ENCODE measurements at regions not wholly inside any gene's neighbourhood (a gene's known extent, or its start where the extent isn't known, plus 50 kb on each side); places are given as distances from the start of the nearest gene placed in this dataset.

DNA sequence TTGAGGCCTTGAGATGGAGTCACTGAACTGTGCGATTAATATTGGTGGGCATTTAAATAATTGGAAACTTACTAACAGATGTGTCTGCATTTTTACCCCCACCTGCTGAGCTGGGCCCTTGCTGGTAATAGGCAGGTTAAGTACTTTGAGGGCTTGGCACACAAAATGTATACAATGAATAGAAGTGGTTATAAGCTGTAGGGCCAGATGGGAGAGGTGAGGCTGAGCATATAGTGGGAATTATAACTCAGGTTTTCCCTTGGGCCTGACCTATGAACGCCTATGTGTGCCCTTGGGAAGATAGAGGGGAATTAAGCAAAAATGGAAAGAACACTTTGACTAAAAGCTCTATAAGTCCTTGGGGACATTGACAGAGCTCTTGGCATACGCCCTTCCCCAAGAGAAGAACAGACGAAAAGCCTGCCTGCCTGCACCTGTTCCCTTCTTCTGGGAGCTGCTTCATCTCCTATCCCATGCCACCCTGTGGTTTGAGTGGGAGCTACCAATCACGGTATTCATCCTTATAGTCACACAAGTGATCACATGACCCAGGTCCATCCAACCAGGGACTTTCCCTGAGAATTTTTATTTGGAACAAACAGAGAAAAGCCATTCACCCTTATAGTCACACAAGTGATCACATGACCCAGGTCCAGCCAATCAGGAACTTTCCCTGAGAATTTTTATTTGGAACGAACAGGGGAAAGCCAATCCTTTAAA, 260.7 kb upstream of the CSF3R start:
- Mint-ChIP-seq H3K4me1 (ENCODE audit: low read depth) (no peaks in the 10 kb centered on the region), H3K36me3 (ENCODE audit: low read depth) (no peaks in the 10 kb centered on the region), H3K9me3 (ENCODE audit: low read depth) (peaks cover 6% of the 10 kb centered on the region), H3K4me3 (ENCODE audit: unreplicated experiment) (no peak overlapping the region), H3K27me3 (ENCODE audit: low read depth) (peaks cover 8% of the 10 kb centered on the region), H3K27ac (ENCODE audit: unreplicated experiment) (no peak overlapping the region)
- no peak for DNase-seq (ENCODE audit: low spot score)
- TF ChIP-seq, protein P1, sequence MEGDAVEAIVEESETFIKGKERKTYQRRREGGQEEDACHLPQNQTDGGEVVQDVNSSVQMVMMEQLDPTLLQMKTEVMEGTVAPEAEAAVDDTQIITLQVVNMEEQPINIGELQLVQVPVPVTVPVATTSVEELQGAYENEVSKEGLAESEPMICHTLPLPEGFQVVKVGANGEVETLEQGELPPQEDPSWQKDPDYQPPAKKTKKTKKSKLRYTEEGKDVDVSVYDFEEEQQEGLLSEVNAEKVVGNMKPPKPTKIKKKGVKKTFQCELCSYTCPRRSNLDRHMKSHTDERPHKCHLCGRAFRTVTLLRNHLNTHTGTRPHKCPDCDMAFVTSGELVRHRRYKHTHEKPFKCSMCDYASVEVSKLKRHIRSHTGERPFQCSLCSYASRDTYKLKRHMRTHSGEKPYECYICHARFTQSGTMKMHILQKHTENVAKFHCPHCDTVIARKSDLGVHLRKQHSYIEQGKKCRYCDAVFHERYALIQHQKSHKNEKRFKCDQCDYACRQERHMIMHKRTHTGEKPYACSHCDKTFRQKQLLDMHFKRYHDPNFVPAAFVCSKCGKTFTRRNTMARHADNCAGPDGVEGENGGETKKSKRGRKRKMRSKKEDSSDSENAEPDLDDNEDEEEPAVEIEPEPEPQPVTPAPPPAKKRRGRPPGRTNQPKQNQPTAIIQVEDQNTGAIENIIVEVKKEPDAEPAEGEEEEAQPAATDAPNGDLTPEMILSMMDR (IDR thresholded peaks at IDR 0.05) = no peak

DNA sequence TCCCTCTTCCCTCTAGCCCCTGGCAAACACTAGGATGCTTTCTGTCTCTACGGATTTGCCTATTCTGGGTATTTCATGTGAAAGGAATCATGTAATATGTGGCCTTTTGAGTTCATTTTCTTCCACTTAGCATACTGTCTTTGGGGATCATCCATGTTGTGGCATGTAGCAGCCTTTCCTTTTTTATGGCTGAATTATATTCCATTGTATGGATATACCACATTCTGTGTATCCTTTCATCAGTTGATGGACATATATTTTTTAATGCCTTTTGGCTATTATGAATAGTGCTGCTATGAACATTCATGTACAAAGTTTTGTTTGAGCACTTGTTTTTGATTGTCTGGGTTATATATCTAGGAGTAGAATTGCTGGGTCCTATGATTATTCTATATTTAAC, 258.4 kb upstream of the CSF3R start:
- Mint-ChIP-seq H3K9me3 (ENCODE audit: low read depth) (peaks cover 3% of the 10 kb centered on the region), H3K36me3 (ENCODE audit: low read depth) (no peaks in the 10 kb centered on the region), H3K27ac (ENCODE audit: unreplicated experiment) (no peak overlapping the region), H3K4me3 (ENCODE audit: unreplicated experiment) (no peak overlapping the region), H3K4me1 (ENCODE audit: low read depth) (no peaks in the 10 kb centered on the region), H3K27me3 (ENCODE audit: low read depth) (peaks cover 26% of the 10 kb centered on the region)
- TF ChIP-seq, protein P1 (IDR thresholded peaks at IDR 0.05) = no peak
- no peak for DNase-seq (ENCODE audit: low spot score)

DNA sequence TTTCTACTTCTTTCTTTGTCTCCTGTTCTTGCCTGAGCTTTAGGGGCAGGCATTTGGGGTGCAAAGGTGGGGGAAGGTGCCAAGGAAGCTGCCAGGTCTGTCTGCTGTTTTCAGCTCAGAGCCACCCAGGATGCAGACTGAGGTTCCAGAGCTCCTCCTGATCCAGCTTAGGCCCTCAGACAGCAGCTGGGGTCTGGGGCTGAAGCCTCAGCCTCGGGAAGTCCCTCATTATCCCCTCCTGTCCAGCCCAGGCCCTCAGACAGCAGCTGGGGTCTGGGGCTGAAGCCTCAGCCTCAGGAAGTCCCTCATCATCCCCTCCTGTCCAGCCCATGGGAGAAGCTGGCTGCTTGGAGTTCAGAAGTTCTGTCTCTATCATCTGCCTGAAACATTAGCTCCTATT, 257.7 kb upstream of the CSF3R start:
- peaks cover 3% of the 10 kb centered on the region for H3K9me3 Mint-ChIP-seq (ENCODE audit: low read depth)

DNA sequence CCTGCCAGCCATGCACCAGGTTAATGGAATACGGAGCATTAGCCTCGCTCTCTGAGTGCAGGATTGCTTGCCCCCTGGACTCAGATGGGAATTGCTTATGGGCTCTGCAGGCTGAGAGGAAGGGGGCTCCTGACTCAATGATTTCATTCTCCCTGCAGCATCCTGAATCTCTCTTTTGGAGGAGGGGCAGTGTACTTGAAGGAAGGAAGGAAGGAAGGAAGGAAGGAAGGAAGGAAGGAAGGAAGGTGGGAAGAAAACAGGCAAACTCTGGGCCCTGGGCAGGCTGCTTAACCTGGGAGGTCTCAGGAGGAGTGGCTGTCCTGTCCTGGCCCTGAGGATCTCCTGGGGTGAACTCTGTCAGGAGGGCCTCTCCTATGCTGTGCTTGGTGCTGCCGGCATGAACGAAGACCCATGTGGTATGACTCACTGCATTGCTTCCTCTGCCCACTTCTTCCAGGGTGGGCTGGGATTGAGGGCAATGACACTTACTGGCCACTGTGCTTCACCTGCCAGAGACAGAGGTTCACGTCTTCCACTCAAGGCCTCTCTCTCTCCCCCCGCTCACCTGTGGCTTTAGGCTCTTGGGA, 257.1 kb upstream of the CSF3R start:
- no peak for DNase-seq (ENCODE audit: low spot score)
- Mint-ChIP-seq H3K9me3 (ENCODE audit: low read depth) (peaks cover 3% of the 10 kb centered on the region), H3K4me3 (ENCODE audit: unreplicated experiment) (no peak overlapping the region), H3K27me3 (ENCODE audit: low read depth) (peaks cover 26% of the 10 kb centered on the region), H3K36me3 (ENCODE audit: low read depth) (no peaks in the 10 kb centered on the region), H3K4me1 (ENCODE audit: low read depth) (no peaks in the 10 kb centered on the region), H3K27ac (ENCODE audit: unreplicated experiment) (no peak overlapping the region)
- TF ChIP-seq, protein P1 (IDR thresholded peaks at IDR 0.05) = no peak

More for the DNA sequence above, 257.7 kb upstream of the CSF3R start:
- H3K4me1 Mint-ChIP-seq (ENCODE audit: low read depth) = no peaks in the 10 kb centered on the region
- H3K27me3 Mint-ChIP-seq (ENCODE audit: low read depth) = peaks cover 26% of the 10 kb centered on the region
- DNase-seq (ENCODE audit: low spot score) = no peak
- TF ChIP-seq, protein P1 (IDR thresholded peaks at IDR 0.05) = no peak
- no peak overlapping the region for H3K27ac Mint-ChIP-seq (ENCODE audit: unreplicated experiment)
- no peaks in the 10 kb centered on the region for H3K36me3 Mint-ChIP-seq (ENCODE audit: low read depth)
- no peak overlapping the region for H3K4me3 Mint-ChIP-seq (ENCODE audit: unreplicated experiment)

DNA sequence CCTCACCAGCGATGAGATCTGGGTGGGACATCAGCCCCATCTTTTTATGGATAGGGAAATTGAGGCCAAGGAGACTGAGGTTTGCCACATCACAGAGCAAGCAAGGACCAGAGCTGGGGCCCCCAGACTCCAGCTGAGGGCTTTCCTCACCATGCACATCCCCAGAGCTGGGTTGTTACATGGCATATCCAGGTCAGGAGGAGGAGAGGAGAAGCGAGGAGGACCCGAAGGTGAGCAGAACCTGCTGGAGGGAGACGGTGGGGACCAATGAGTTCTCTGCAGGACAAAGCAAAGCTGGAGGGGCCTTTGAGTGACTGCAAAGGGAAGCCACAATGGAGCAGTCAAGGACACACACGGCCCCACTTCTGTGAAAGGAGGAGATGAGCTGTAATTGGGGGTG, 255.5 kb upstream of the CSF3R start:
- no peak overlapping the region for H3K4me3 Mint-ChIP-seq (ENCODE audit: unreplicated experiment)
- no peak overlapping the region for H3K27ac Mint-ChIP-seq (ENCODE audit: unreplicated experiment)
- H3K36me3 Mint-ChIP-seq (ENCODE audit: low read depth) = no peaks in the 10 kb centered on the region
- H3K9me3 Mint-ChIP-seq (ENCODE audit: low read depth) = peaks cover 3% of the 10 kb centered on the region
- no peak for DNase-seq (ENCODE audit: low spot score)
- peaks cover 29% of the 10 kb centered on the region for H3K27me3 Mint-ChIP-seq (ENCODE audit: low read depth)
- TF ChIP-seq, protein P1 (IDR thresholded peaks at IDR 0.05) = no peak
- H3K4me1 Mint-ChIP-seq (ENCODE audit: low read depth) = no peaks in the 10 kb centered on the region

Data from chondrocyte (in vitro differentiated cells).